ENCODE measurements at regions not wholly inside any gene's neighbourhood (a gene's known extent, or its start where the extent isn't known, plus 50 kb on each side); places are given as distances from the start of the nearest gene placed in this dataset.

- Histone ChIP-seq H3K4me2 (ENCODE audit: control insufficient read depth, extremely low read depth, insufficient read depth, low read depth, low read length) (no peak overlapping the region), H3K27me3 (ENCODE audit: control insufficient read depth, extremely low read depth, insufficient read depth, low read length) (no peaks in the 10 kb centered on the region), H3K79me2 (ENCODE audit: control insufficient read depth, insufficient read depth, low read length) (no peaks in the 10 kb centered on the region), H3K4me1 (ENCODE audit: control insufficient read depth, extremely low read depth, insufficient read depth, low read length) (no peaks in the 10 kb centered on the region), H3K4me3 (ENCODE audit: control insufficient read depth in 2 of 3, extremely low read depth in 1 of 3, insufficient read depth in 2 of 3, low read depth in 1 of 3, low read length in 3 of 3) (no peak overlapping the region), H3K27ac (ENCODE audit: control insufficient read depth, insufficient read depth, low read length) (no peak overlapping the region), H3K9me3 (ENCODE audit: control insufficient read depth, low read depth, low read length) (no peaks in the 10 kb centered on the region), H3K36me3 (ENCODE audit: control insufficient read depth in 2 of 2, extremely low read depth in 1 of 2, insufficient read depth in 2 of 2, low read length in 2 of 2) (no peaks in the 10 kb centered on the region), H4K20me1 (ENCODE audit: control insufficient read depth, extremely low read depth, insufficient read depth, low read length) (no peaks in the 10 kb centered on the region), H3K9me1 (ENCODE audit: control insufficient read depth, extremely low read depth, insufficient read depth, low read length) (no peaks in the 10 kb centered on the region), H3K9ac (ENCODE audit: control insufficient read depth, extremely low read depth, insufficient read depth, low read length) (no peak overlapping the region), H2AFZ (ENCODE audit: control insufficient read depth, low read length) (no peak overlapping the region)
- dilution Hi-C loops (cut with MboI; ENCODE audit: extremely low pct_ligation_motif_present, low sequenced_read_pairs), result no loop called here
- TF ChIP-seq EZH2 (IDR thresholded peaks at IDR 0.05; ENCODE audit: low read length), result no peak
- TF ChIP-seq CTCF (optimal IDR thresholded peaks at IDR 0.05 in 1 of 3, IDR thresholded peaks at IDR 0.05 in 1 of 3, conservative IDR thresholded peaks at IDR 0.05 in 1 of 3; ENCODE audit: extremely low read depth in 1 of 3, insufficient read depth in 2 of 3, low read length in 3 of 3), result no peak
- DNase-seq (ENCODE audit: low read depth, low spot score) (no peak), FAIRE-seq (no peak)
Measured at GRCh38 chrX:124725502-124725901, 379.1 kb downstream of the SH2D1A start.

GRCh38 chrX:124726292-124726691, 379.9 kb downstream of the SH2D1A start:
- dilution Hi-C loops (cut with MboI; ENCODE audit: extremely low pct_ligation_motif_present, low sequenced_read_pairs), result no loop called here
- FAIRE-seq, result no peak
- no peak overlapping the region for H3K4me3 ChIP-seq (ENCODE audit: control insufficient read depth in 2 of 3, extremely low read depth in 1 of 3, insufficient read depth in 2 of 3, low read depth in 1 of 3, low read length in 3 of 3)
- H3K27me3 ChIP-seq (ENCODE audit: control insufficient read depth, extremely low read depth, insufficient read depth, low read length), result no peaks in the 10 kb centered on the region
- H3K79me2 ChIP-seq (ENCODE audit: control insufficient read depth, insufficient read depth, low read length), result no peaks in the 10 kb centered on the region
- TF ChIP-seq CTCF (optimal IDR thresholded peaks at IDR 0.05 in 1 of 3, IDR thresholded peaks at IDR 0.05 in 1 of 3, conservative IDR thresholded peaks at IDR 0.05 in 1 of 3; ENCODE audit: extremely low read depth in 1 of 3, insufficient read depth in 2 of 3, low read length in 3 of 3) (no peak), EZH2 (IDR thresholded peaks at IDR 0.05; ENCODE audit: low read length) (no peak)
- H4K20me1 ChIP-seq (ENCODE audit: control insufficient read depth, extremely low read depth, insufficient read depth, low read length), result no peaks in the 10 kb centered on the region
- H2AFZ ChIP-seq (ENCODE audit: control insufficient read depth, low read length), result no peak overlapping the region
- H3K9me3 ChIP-seq (ENCODE audit: control insufficient read depth, low read depth, low read length), result no peaks in the 10 kb centered on the region
- no peak overlapping the region for H3K4me2 ChIP-seq (ENCODE audit: control insufficient read depth, extremely low read depth, insufficient read depth, low read depth, low read length)
- no peak overlapping the region for H3K27ac ChIP-seq (ENCODE audit: control insufficient read depth, insufficient read depth, low read length)
- no peak for DNase-seq (ENCODE audit: low read depth, low spot score)
- H3K9me1 ChIP-seq (ENCODE audit: control insufficient read depth, extremely low read depth, insufficient read depth, low read length), result no peaks in the 10 kb centered on the region
- no peaks in the 10 kb centered on the region for H3K4me1 ChIP-seq (ENCODE audit: control insufficient read depth, extremely low read depth, insufficient read depth, low read length)
- no peak overlapping the region for H3K9ac ChIP-seq (ENCODE audit: control insufficient read depth, extremely low read depth, insufficient read depth, low read length)
- H3K36me3 ChIP-seq (ENCODE audit: control insufficient read depth in 2 of 2, extremely low read depth in 1 of 2, insufficient read depth in 2 of 2, low read length in 2 of 2), result no peaks in the 10 kb centered on the region
